ENCODE measurements at regions not wholly inside any gene's neighbourhood (a gene's known extent, or its start where the extent isn't known, plus 50 kb on each side); places are given as distances from the start of the nearest gene placed in this dataset.

- intact Hi-C loops (cut with micrococcal nuclease) = loop anchor here (10.0 kb wide), 1 partner anchor 1356 kb away; no protein-coding TSS in a partner anchor
- H3K27me3 Mint-ChIP-seq = no peaks in the 10 kb centered on the region
- no peaks in the 10 kb centered on the region for H3K9me3 Mint-ChIP-seq (ENCODE audit: insufficient read depth)
- ATAC-seq (ENCODE audit: low read depth) = no peak
- H3K36me3 ChIP-seq (replicated peaks in 1 of 2; ENCODE audit: control extremely low read depth in 1 of 2, control insufficient read depth in 1 of 2, extremely low read depth in 1 of 2, insufficient read depth in 2 of 2, low read length in 1 of 2) = no peaks in the 10 kb centered on the region
- H2AFZ ChIP-seq (ENCODE audit: insufficient read depth, low read depth, low read length, poor library complexity, severe bottlenecking) = no peak overlapping the region
- 94% methylated on average over 4 of the region's 5 CpGs for WGBS (ENCODE audit: insufficient coverage)
- no peaks in the 10 kb centered on the region for H3K4me1 ChIP-seq (ENCODE audit: control insufficient read depth in 2 of 2, insufficient read depth in 2 of 2, low read length in 2 of 2)
- H3K27me3 ChIP-seq (replicated peaks in 1 of 4; ENCODE audit: control extremely low read depth in 1 of 4, control insufficient read depth in 3 of 4, insufficient read depth in 4 of 4, low read length in 3 of 4) = no peaks in the 10 kb centered on the region
- H3K4me3 ChIP-seq (ENCODE audit: control extremely low read depth in 1 of 5, extremely low read depth in 1 of 5, insufficient read depth in 1 of 5, low read depth in 2 of 5, low read length in 4 of 5) = no peak overlapping the region
- no peak overlapping the region for H3K4me3 Mint-ChIP-seq
- H3K9me3 ChIP-seq (ENCODE audit: control extremely low read depth in 1 of 3, control insufficient read depth in 2 of 3, insufficient read depth in 1 of 3, low read length in 2 of 3) = peaks cover 0 to 11% (median 3%) of the 10 kb centered on the region in 3 donors
- no peaks in the 10 kb centered on the region for H4K20me1 ChIP-seq (ENCODE audit: control insufficient read depth, insufficient read depth, low read length, poor library complexity, severe bottlenecking)
- no peaks in the 10 kb centered on the region for H3K4me1 Mint-ChIP-seq
- ChIA-PET CTCF (no interaction called here), POLR2A (no interaction called here)
- DNase-seq = no peak
- H3K9ac ChIP-seq (ENCODE audit: low read length) = no peak overlapping the region
- H3K27ac Mint-ChIP-seq = no peak overlapping the region
- TF ChIP-seq, protein P1, sequence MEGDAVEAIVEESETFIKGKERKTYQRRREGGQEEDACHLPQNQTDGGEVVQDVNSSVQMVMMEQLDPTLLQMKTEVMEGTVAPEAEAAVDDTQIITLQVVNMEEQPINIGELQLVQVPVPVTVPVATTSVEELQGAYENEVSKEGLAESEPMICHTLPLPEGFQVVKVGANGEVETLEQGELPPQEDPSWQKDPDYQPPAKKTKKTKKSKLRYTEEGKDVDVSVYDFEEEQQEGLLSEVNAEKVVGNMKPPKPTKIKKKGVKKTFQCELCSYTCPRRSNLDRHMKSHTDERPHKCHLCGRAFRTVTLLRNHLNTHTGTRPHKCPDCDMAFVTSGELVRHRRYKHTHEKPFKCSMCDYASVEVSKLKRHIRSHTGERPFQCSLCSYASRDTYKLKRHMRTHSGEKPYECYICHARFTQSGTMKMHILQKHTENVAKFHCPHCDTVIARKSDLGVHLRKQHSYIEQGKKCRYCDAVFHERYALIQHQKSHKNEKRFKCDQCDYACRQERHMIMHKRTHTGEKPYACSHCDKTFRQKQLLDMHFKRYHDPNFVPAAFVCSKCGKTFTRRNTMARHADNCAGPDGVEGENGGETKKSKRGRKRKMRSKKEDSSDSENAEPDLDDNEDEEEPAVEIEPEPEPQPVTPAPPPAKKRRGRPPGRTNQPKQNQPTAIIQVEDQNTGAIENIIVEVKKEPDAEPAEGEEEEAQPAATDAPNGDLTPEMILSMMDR (IDR thresholded peaks at IDR 0.05) = no peak
- no peak for TF ChIP-seq EZH2 (IDR thresholded peaks at IDR 0.05; ENCODE audit: borderline replicate concordance, insufficient read depth, low read depth, low read length, poor library complexity, severe bottlenecking)
- H3K4me2 ChIP-seq (replicated peaks; ENCODE audit: low read depth, low read length, poor library complexity, severe bottlenecking) = no peak overlapping the region
- H3K27ac ChIP-seq (ENCODE audit: low read length in 2 of 2) = no peak overlapping the region
- H3K79me2 ChIP-seq (ENCODE audit: control insufficient read depth, insufficient read depth, low read length) = no peaks in the 10 kb centered on the region
Measured at GRCh38 chr9:11348366-11348765, 735.6 kb upstream of the PTPRD start.

- Histone ChIP-seq H3K27me3 (replicated peaks in 1 of 4; ENCODE audit: control extremely low read depth in 1 of 4, control insufficient read depth in 3 of 4, insufficient read depth in 4 of 4, low read length in 3 of 4) (no peaks in the 10 kb centered on the region), H3K4me3 (ENCODE audit: control extremely low read depth in 1 of 5, extremely low read depth in 1 of 5, insufficient read depth in 1 of 5, low read depth in 2 of 5, low read length in 4 of 5) (no peak overlapping the region), H3K4me2 (replicated peaks; ENCODE audit: low read depth, low read length, poor library complexity, severe bottlenecking) (no peak overlapping the region), H3K9me3 (ENCODE audit: control extremely low read depth in 1 of 3, control insufficient read depth in 2 of 3, insufficient read depth in 1 of 3, low read length in 2 of 3) (peaks cover 0 to 11% (median 3%) of the 10 kb centered on the region in 3 donors), H3K9ac (ENCODE audit: low read length) (no peak overlapping the region), H2AFZ (ENCODE audit: insufficient read depth, low read depth, low read length, poor library complexity, severe bottlenecking) (no peak overlapping the region), H3K79me2 (ENCODE audit: control insufficient read depth, insufficient read depth, low read length) (no peaks in the 10 kb centered on the region), H3K4me1 (ENCODE audit: control insufficient read depth in 2 of 2, insufficient read depth in 2 of 2, low read length in 2 of 2) (no peaks in the 10 kb centered on the region), H3K27ac (ENCODE audit: low read length in 2 of 2) (no peak overlapping the region), H3K36me3 (replicated peaks in 1 of 2; ENCODE audit: control extremely low read depth in 1 of 2, control insufficient read depth in 1 of 2, extremely low read depth in 1 of 2, insufficient read depth in 2 of 2, low read length in 1 of 2) (no peaks in the 10 kb centered on the region), H4K20me1 (ENCODE audit: control insufficient read depth, insufficient read depth, low read length, poor library complexity, severe bottlenecking) (no peaks in the 10 kb centered on the region)
- H3K4me3 Mint-ChIP-seq = no peak overlapping the region
- WGBS (ENCODE audit: insufficient coverage) = 86% methylated on average over 5 of the region's 5 CpGs
- no peaks in the 10 kb centered on the region for H3K4me1 Mint-ChIP-seq
- ATAC-seq (ENCODE audit: low read depth) (no peak), DNase-seq (no peak)
- intact Hi-C loops (cut with micrococcal nuclease) = loop anchor here (10.0 kb wide), 1 partner anchor 1356 kb away; no protein-coding TSS in a partner anchor
- TF ChIP-seq EZH2 (IDR thresholded peaks at IDR 0.05; ENCODE audit: borderline replicate concordance, insufficient read depth, low read depth, low read length, poor library complexity, severe bottlenecking) = no peak
- TF ChIP-seq, protein P1 (IDR thresholded peaks at IDR 0.05) = no peak
- ChIA-PET CTCF (no interaction called here), POLR2A (no interaction called here)
- no peaks in the 10 kb centered on the region for H3K27me3 Mint-ChIP-seq
- no peak overlapping the region for H3K27ac Mint-ChIP-seq
- no peaks in the 10 kb centered on the region for H3K9me3 Mint-ChIP-seq (ENCODE audit: insufficient read depth)
Measured at GRCh38 chr9:11349187-11349586, 736.4 kb upstream of the PTPRD start.

Measured in B cell (primary cell).